ENCODE measurements at regions not wholly inside any gene's neighbourhood (a gene's known extent, or its start where the extent isn't known, plus 50 kb on each side); places are given as distances from the start of the nearest gene placed in this dataset.

DNA sequence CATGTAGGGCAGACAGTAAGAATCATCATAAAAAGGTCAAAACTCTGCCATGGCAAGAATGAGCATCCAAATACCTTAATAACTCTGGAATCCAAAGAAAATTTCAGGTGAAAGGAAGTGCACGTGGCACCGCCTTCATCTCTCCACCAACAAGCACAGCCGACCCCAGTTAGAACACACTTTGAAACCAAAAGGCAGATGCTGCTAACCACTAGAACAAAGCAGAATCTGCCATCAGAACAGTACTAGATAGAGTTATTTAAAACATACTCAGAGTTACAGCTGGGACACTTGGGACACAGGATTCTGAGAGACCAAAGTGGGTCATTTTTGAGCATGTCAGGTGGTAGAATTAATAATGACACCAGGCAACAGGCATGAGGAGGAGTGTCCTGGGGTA is 106.7 kb upstream of the SOD1 start:
- TF ChIP-seq CREM (CRISPR knock-in tag; IDR thresholded peaks at IDR 0.05) (no peak), MYBL2 (CRISPR knock-in tag; IDR thresholded peaks at IDR 0.05) (no peak)
- TF ChIP-seq, protein P1, sequence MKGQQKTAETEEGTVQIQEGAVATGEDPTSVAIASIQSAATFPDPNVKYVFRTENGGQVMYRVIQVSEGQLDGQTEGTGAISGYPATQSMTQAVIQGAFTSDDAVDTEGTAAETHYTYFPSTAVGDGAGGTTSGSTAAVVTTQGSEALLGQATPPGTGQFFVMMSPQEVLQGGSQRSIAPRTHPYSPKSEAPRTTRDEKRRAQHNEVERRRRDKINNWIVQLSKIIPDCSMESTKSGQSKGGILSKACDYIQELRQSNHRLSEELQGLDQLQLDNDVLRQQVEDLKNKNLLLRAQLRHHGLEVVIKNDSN (CRISPR knock-in tag; IDR thresholded peaks at IDR 0.05), result no peak
- TF ChIP-seq, protein P2, sequence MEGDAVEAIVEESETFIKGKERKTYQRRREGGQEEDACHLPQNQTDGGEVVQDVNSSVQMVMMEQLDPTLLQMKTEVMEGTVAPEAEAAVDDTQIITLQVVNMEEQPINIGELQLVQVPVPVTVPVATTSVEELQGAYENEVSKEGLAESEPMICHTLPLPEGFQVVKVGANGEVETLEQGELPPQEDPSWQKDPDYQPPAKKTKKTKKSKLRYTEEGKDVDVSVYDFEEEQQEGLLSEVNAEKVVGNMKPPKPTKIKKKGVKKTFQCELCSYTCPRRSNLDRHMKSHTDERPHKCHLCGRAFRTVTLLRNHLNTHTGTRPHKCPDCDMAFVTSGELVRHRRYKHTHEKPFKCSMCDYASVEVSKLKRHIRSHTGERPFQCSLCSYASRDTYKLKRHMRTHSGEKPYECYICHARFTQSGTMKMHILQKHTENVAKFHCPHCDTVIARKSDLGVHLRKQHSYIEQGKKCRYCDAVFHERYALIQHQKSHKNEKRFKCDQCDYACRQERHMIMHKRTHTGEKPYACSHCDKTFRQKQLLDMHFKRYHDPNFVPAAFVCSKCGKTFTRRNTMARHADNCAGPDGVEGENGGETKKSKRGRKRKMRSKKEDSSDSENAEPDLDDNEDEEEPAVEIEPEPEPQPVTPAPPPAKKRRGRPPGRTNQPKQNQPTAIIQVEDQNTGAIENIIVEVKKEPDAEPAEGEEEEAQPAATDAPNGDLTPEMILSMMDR (IDR thresholded peaks at IDR 0.05), result no peak

Measured in WTC11 (cell line).